Fibroblast of lung (primary cell): ENCODE measurements at regions not wholly inside any gene's neighbourhood (a gene's known extent, or its start where the extent isn't known, plus 50 kb on each side); places are given as distances from the start of the nearest gene placed in this dataset.

ENCODE experiments used
- DNase-seq, 2 donors: peaks; one replicate each; pipeline versions ENCODE4 v3.0.0 to v3.0.0-alpha.2; 2010; ENCODE audit warnings: low read depth in 2 of 2
- H2AFZ ChIP-seq: 2 replicates; pipeline ENCODE4 v1.5.1; 2012; ENCODE audit warnings: low read length, control low read depth, inconsistent platforms
- H3K27ac ChIP-seq: 2 replicates; pipeline ENCODE4 v1.5.1; 2011; ENCODE audit warnings: low read length, control low read depth; ENCODE audit not compliant: insufficient read depth
- H3K27me3 ChIP-seq: 2 replicates; pipeline ENCODE4 v1.5.1; 2011; ENCODE audit warnings: mild to moderate bottlenecking, low read length; ENCODE audit not compliant: control insufficient read depth, insufficient read depth
- H3K36me3 ChIP-seq: 2 replicates; pipeline ENCODE4 v1.5.1; 2011; ENCODE audit warnings: low read length; ENCODE audit not compliant: control insufficient read depth, insufficient read depth
- H3K4me1 ChIP-seq: 2 replicates; pipeline ENCODE4 v1.5.1; 2011; ENCODE audit warnings: low read length; ENCODE audit not compliant: control insufficient read depth, insufficient read depth; ENCODE audit errors: extremely low read depth
- H3K4me2 ChIP-seq: 2 replicates; pipeline ENCODE4 v1.5.1; 2011; ENCODE audit warnings: low read length, control low read depth; ENCODE audit not compliant: insufficient read depth; ENCODE audit errors: extremely low read depth
- H3K4me3 ChIP-seq, 4 experiments: fragments of 200-600 bp in 1 of 4; sonication (generic) in 1 of 4; replicated peaks in 1 of 4; 2 replicates each; pipeline ENCODE4 v1.5.1; 2011 to 2016; ENCODE audit warnings: low read length in 4 of 4, low read depth in 3 of 4, mild to moderate bottlenecking in 3 of 4, control low read depth in 2 of 4, inconsistent platforms in 1 of 4, mixed read lengths in 1 of 4; ENCODE audit not compliant: insufficient read depth in 1 of 4; ENCODE audit errors: control extremely low read depth in 1 of 4
- H3K79me2 ChIP-seq: 2 replicates; pipeline ENCODE4 v1.5.1; 2012; ENCODE audit warnings: mild to moderate bottlenecking, low read length, inconsistent platforms; ENCODE audit not compliant: control insufficient read depth, insufficient read depth
- H3K9ac ChIP-seq: 2 replicates; pipeline ENCODE4 v1.5.1; 2011; ENCODE audit warnings: mild to moderate bottlenecking, low read length, control low read depth; ENCODE audit not compliant: insufficient read depth
- H3K9me3 ChIP-seq: 2 replicates; pipeline ENCODE4 v1.5.1; 2012; ENCODE audit warnings: low read depth, low read length; ENCODE audit not compliant: control insufficient read depth, insufficient read depth
- H4K20me1 ChIP-seq: 2 replicates; pipeline ENCODE4 v1.5.1; 2011; ENCODE audit warnings: low read length; ENCODE audit not compliant: control insufficient read depth, insufficient read depth; ENCODE audit errors: extremely low read depth
- EZH2 ChIP-seq: IDR thresholded peaks from 2 replicates; pipeline ENCODE4 v1.5.1; 2012; ENCODE audit warnings: low read length, control low read depth, mild to moderate bottlenecking; ENCODE audit errors: missing control alignments
- TF ChIP-seq, protein P1 (sequence below), 2 donors: IDR thresholded peaks in 1 of 2; conservative IDR thresholded peaks in 1 of 2; 1 replicate in 1 of 2; 2 replicates in 1 of 2; pipeline ENCODE4 v1.5.1; 2011 to 2012; ENCODE audit warnings: low read length in 2 of 2, control low read depth in 1 of 2, inconsistent platforms in 1 of 2, low read depth in 1 of 2, mild to moderate bottlenecking in 1 of 2

DNA sequence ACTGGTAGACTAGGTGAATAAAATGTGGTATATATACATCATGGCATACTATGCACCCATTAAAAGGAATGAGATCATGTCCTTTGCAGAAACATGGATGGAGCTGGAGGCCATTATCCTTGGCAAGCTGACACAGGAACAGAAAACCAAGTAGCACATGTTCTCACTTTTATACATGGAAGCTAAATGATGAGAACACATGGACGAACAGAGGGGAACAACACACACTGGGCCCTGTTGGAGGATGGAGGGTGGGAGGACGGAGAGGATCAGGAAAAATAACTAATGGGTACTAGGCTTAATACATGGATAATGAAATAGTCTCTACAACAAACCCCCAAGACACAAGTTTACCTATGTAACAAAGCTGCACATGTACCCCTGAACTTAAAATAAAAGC is 780.0 kb downstream of the DACH1 start:
- Histone ChIP-seq H3K4me2 (no peak overlapping the region), H3K4me3 (no peak overlapping the region), H3K79me2 (no peaks in the 10 kb centered on the region), H3K9me3 (no peaks in the 10 kb centered on the region), H3K27ac (no peak overlapping the region), H2AFZ (no peak overlapping the region), H3K36me3 (no peaks in the 10 kb centered on the region), H3K4me1 (no peaks in the 10 kb centered on the region), H3K9ac (no peak overlapping the region), H4K20me1 (no peaks in the 10 kb centered on the region), H3K27me3 (no peaks in the 10 kb centered on the region)
- TF ChIP-seq, protein P1, sequence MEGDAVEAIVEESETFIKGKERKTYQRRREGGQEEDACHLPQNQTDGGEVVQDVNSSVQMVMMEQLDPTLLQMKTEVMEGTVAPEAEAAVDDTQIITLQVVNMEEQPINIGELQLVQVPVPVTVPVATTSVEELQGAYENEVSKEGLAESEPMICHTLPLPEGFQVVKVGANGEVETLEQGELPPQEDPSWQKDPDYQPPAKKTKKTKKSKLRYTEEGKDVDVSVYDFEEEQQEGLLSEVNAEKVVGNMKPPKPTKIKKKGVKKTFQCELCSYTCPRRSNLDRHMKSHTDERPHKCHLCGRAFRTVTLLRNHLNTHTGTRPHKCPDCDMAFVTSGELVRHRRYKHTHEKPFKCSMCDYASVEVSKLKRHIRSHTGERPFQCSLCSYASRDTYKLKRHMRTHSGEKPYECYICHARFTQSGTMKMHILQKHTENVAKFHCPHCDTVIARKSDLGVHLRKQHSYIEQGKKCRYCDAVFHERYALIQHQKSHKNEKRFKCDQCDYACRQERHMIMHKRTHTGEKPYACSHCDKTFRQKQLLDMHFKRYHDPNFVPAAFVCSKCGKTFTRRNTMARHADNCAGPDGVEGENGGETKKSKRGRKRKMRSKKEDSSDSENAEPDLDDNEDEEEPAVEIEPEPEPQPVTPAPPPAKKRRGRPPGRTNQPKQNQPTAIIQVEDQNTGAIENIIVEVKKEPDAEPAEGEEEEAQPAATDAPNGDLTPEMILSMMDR (conservative IDR thresholded peaks at IDR 0.05 in 1 of 2, IDR thresholded peaks at IDR 0.05 in 1 of 2; ENCODE audit: low read depth in 1 of 2, low read length in 2 of 2): no peak
- no peak for TF ChIP-seq EZH2
- DNase-seq: no peak

DNA sequence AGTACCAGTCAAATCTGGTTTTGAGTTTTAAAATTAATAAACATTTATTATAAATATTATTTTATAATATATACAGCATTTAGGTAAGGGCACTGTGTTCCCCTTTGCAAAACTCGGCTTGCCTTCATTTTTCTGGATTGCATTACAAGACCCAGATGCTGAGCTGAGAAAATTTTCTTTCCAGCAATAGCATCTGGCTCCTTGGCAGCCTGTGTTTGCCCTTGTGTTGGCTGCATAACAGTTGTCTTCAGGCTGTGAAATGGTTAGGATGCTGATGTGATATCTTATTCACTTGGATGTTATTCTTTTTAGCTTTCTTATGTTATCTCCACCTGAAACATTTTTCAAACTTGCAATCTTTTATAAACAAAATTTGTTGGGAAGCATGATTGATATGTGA is 784.4 kb downstream of the DACH1 start:
- Histone ChIP-seq H4K20me1 (no peaks in the 10 kb centered on the region), H3K4me3 (no peak overlapping the region), H3K4me1 (no peaks in the 10 kb centered on the region), H3K79me2 (no peaks in the 10 kb centered on the region), H3K27ac (no peak overlapping the region), H3K27me3 (no peaks in the 10 kb centered on the region), H3K4me2 (no peak overlapping the region), H3K9me3 (no peaks in the 10 kb centered on the region), H3K36me3 (no peaks in the 10 kb centered on the region), H2AFZ (no peak overlapping the region), H3K9ac (no peak overlapping the region)
- TF ChIP-seq EZH2: no peak
- TF ChIP-seq, protein P1 (conservative IDR thresholded peaks at IDR 0.05 in 1 of 2, IDR thresholded peaks at IDR 0.05 in 1 of 2; ENCODE audit: low read depth in 1 of 2, low read length in 2 of 2): no peak
- no peak for DNase-seq

DNA sequence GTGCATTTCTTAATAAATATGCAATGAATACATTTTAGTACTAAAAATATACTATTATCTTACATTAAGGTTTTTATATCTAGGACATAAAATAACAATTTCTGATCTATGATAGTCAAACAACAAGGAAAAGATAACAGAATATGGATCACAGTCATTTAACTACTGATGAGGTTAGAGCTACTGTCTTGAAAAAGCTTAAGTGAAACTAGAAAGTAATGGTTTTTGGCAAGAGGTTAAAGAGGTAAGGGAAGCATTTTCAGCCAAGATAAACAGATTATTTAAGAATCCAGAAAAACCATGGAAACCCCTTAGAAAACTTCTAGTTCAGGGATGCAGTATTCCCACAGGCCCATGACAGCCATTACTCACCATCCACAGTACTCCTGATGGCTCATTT is 787.4 kb downstream of the DACH1 start:
- Histone ChIP-seq H3K4me3 (no peak overlapping the region), H3K27me3 (no peaks in the 10 kb centered on the region), H3K36me3 (no peaks in the 10 kb centered on the region), H4K20me1 (no peaks in the 10 kb centered on the region), H3K4me2 (no peak overlapping the region), H3K9me3 (no peaks in the 10 kb centered on the region), H3K9ac (no peak overlapping the region), H3K27ac (no peak overlapping the region), H3K4me1 (no peaks in the 10 kb centered on the region), H2AFZ (no peak overlapping the region), H3K79me2 (no peaks in the 10 kb centered on the region)
- TF ChIP-seq EZH2: no peak
- TF ChIP-seq, protein P1 (conservative IDR thresholded peaks at IDR 0.05 in 1 of 2, IDR thresholded peaks at IDR 0.05 in 1 of 2; ENCODE audit: low read depth in 1 of 2, low read length in 2 of 2): no peak
- peak in 1 of 2 donors; percentile 7 for DNase-seq
